DND-41 (cell line): ENCODE measurements at regions not wholly inside any gene's neighbourhood (a gene's known extent, or its start where the extent isn't known, plus 50 kb on each side); places are given as distances from the start of the nearest gene placed in this dataset.

Source experiments
- EZH2 ChIP-seq: IDR thresholded peaks from 3 replicates; pipeline ENCODE4 v1.6.1; 2012; ENCODE audit warnings: borderline replicate concordance, low read depth, mild to moderate bottlenecking, moderate library complexity, low read length, inconsistent platforms; ENCODE audit not compliant: severe bottlenecking
- TF ChIP-seq, protein P1 (sequence below): IDR thresholded peaks from 2 replicates; pipeline ENCODE4 v1.5.1; 2012; ENCODE audit warnings: borderline replicate concordance, low read length, moderate library complexity, mild to moderate bottlenecking; ENCODE audit not compliant: poor library complexity, severe bottlenecking; ENCODE audit errors: extremely low read depth

- TF ChIP-seq, protein P1, sequence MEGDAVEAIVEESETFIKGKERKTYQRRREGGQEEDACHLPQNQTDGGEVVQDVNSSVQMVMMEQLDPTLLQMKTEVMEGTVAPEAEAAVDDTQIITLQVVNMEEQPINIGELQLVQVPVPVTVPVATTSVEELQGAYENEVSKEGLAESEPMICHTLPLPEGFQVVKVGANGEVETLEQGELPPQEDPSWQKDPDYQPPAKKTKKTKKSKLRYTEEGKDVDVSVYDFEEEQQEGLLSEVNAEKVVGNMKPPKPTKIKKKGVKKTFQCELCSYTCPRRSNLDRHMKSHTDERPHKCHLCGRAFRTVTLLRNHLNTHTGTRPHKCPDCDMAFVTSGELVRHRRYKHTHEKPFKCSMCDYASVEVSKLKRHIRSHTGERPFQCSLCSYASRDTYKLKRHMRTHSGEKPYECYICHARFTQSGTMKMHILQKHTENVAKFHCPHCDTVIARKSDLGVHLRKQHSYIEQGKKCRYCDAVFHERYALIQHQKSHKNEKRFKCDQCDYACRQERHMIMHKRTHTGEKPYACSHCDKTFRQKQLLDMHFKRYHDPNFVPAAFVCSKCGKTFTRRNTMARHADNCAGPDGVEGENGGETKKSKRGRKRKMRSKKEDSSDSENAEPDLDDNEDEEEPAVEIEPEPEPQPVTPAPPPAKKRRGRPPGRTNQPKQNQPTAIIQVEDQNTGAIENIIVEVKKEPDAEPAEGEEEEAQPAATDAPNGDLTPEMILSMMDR: no peak
- no peak for TF ChIP-seq EZH2
These were observed 334.0 kb downstream of the NFIB start for GRCh38 chr9:13979941-13980318.
